Suprapubic skin (tissue), 4 donors: ENCODE measurements at regions not wholly inside any gene's neighbourhood (a gene's known extent, or its start where the extent isn't known, plus 50 kb on each side); places are given as distances from the start of the nearest gene placed in this dataset.

ENCODE experiments used
- DNase-seq, 2 donors: peaks; one replicate each; pipeline ENCODE4 v3.0.0-alpha.2; 2019; ENCODE audit warnings: low spot score in 2 of 2
- H3K27ac ChIP-seq: fragments of 200-600 bp; sonication (generic); one replicate; pipeline ENCODE4 v1.5.1; 2019
- H3K27me3 ChIP-seq: fragments of 200-600 bp; sonication (generic); one replicate; pipeline ENCODE4 v1.5.1; 2019
- H3K36me3 ChIP-seq: fragments of 200-600 bp; sonication (generic); one replicate; pipeline ENCODE4 v1.5.1; 2019
- H3K4me1 ChIP-seq: fragments of 200-600 bp; sonication (generic); one replicate; pipeline ENCODE4 v1.5.1; 2019
- H3K4me3 ChIP-seq: fragments of 200-600 bp; sonication (generic); one replicate; pipeline ENCODE4 v1.5.1; 2019; ENCODE audit warnings: mild to moderate bottlenecking
- H3K9me3 ChIP-seq: fragments of 200-600 bp; sonication (generic); one replicate; pipeline ENCODE4 v1.5.1; 2019
- CTCF ChIP-seq, 2 donors: fragments of 200-600 bp in 1 of 2; fragments of 450-650 bp in 1 of 2; sonication (generic) in 1 of 2; IDR thresholded peaks; one replicate each; pipeline ENCODE4 v1.5.1; 2016 to 2019; ENCODE audit warnings: antibody characterized with exemption in 2 of 2, mild to moderate bottlenecking in 1 of 2, moderate library complexity in 1 of 2
- EP300 ChIP-seq: sonication (generic); formaldehyde crosslinking; IDR thresholded peaks from one replicate; pipeline ENCODE4 v1.6.1; 2017; ENCODE audit warnings: antibody characterized with exemption
- POLR2A ChIP-seq, 2 donors: fragments of 450-650 bp; IDR thresholded peaks; one replicate each; pipeline ENCODE4 v1.6.1; 2017; ENCODE audit warnings: antibody characterized with exemption in 2 of 2, mild to moderate bottlenecking in 2 of 2, moderate library complexity in 2 of 2
- POLR2AphosphoS5 ChIP-seq, 3 donors: sonication (generic); formaldehyde crosslinking; IDR thresholded peaks; one replicate each; pipeline ENCODE4 v1.6.1; 2017; ENCODE audit warnings: antibody characterized with exemption in 3 of 3
- WGBS: methylation state at CpG from one replicate; pipeline ENCODE4 v1.1.5; 2018; 5-methylcytosine and 5-hydroxymethylcytosine counted together

GRCh38 chr12:116474899-116475298 lies 84.3 kb upstream of the MAP1LC3B2 start:
- no peaks in the 10 kb centered on the region for H3K9me3 ChIP-seq
- no peak overlapping the region for H3K4me3 ChIP-seq
- no peak for DNase-seq
- no peaks in the 10 kb centered on the region for H3K4me1 ChIP-seq
- H3K27ac ChIP-seq = no peak overlapping the region
- TF ChIP-seq POLR2A (IDR thresholded peaks at IDR 0.05) (no peak), POLR2AphosphoS5 (IDR thresholded peaks at IDR 0.05) (no peak), EP300 (no peak), CTCF (IDR thresholded peaks at IDR 0.05) (no peak)
- H3K27me3 ChIP-seq = no peaks in the 10 kb centered on the region
- no peaks in the 10 kb centered on the region for H3K36me3 ChIP-seq
- whole genome bisulfite sequencing = 96% methylated on average over 4 of the region's 4 CpGs

- Histone ChIP-seq H3K4me1 (no peaks in the 10 kb centered on the region), H3K27me3 (no peaks in the 10 kb centered on the region), H3K27ac (no peak overlapping the region), H3K4me3 (no peak overlapping the region), H3K9me3 (no peaks in the 10 kb centered on the region), H3K36me3 (no peaks in the 10 kb centered on the region)
- TF ChIP-seq POLR2AphosphoS5 (IDR thresholded peaks at IDR 0.05) (no peak), POLR2A (IDR thresholded peaks at IDR 0.05) (no peak), CTCF (IDR thresholded peaks at IDR 0.05) (no peak), EP300 (no peak)
- no peak for DNase-seq
- 93% methylated on average over 7 of the region's 7 CpGs for WGBS
Measured at GRCh38 chr12:116476227-116476822, 82.9 kb upstream of the MAP1LC3B2 start.

GRCh38 chr12:116478243-116478773 lies 80.9 kb upstream of the MAP1LC3B2 start:
- no peak for DNase-seq
- H3K27ac ChIP-seq = no peak overlapping the region
- H3K4me3 ChIP-seq = no peak overlapping the region
- H3K27me3 ChIP-seq = no peaks in the 10 kb centered on the region
- H3K4me1 ChIP-seq = no peaks in the 10 kb centered on the region
- TF ChIP-seq EP300 (no peak), CTCF (IDR thresholded peaks at IDR 0.05) (no peak), POLR2AphosphoS5 (IDR thresholded peaks at IDR 0.05) (no peak), POLR2A (IDR thresholded peaks at IDR 0.05) (no peak)
- no peaks in the 10 kb centered on the region for H3K9me3 ChIP-seq
- WGBS = 87% methylated on average over 6 of the region's 6 CpGs
- no peaks in the 10 kb centered on the region for H3K36me3 ChIP-seq

- no peaks in the 10 kb centered on the region for H3K27me3 ChIP-seq
- H3K9me3 ChIP-seq = no peaks in the 10 kb centered on the region
- H3K36me3 ChIP-seq = no peaks in the 10 kb centered on the region
- TF ChIP-seq EP300 (no peak), POLR2A (IDR thresholded peaks at IDR 0.05) (no peak), POLR2AphosphoS5 (IDR thresholded peaks at IDR 0.05) (no peak), CTCF (IDR thresholded peaks at IDR 0.05) (no peak)
- H3K4me3 ChIP-seq = no peak overlapping the region
- H3K27ac ChIP-seq = no peak overlapping the region
- DNase-seq = no peak
- peaks cover 4% of the 10 kb centered on the region for H3K4me1 ChIP-seq
- 64% methylated on average over 2 of the region's 3 CpGs for WGBS
Measured at GRCh38 chr12:116480210-116480810, 78.9 kb upstream of the MAP1LC3B2 start.

- WGBS = 90% methylated on average over 9 of the region's 9 CpGs
- TF ChIP-seq POLR2AphosphoS5 (IDR thresholded peaks at IDR 0.05) (no peak), CTCF (IDR thresholded peaks at IDR 0.05) (no peak), POLR2A (IDR thresholded peaks at IDR 0.05) (no peak)
- Histone ChIP-seq H3K9me3 (no peaks in the 10 kb centered on the region), H3K4me3 (no peak overlapping the region), H3K27ac (no peak overlapping the region), H3K4me1 (peaks cover 4% of the 10 kb centered on the region), H3K36me3 (no peaks in the 10 kb centered on the region), H3K27me3 (no peaks in the 10 kb centered on the region)
- no peak for DNase-seq
Measured at GRCh38 chr12:116481726-116482125, 77.5 kb upstream of the MAP1LC3B2 start.
